ENCODE measurements at regions not wholly inside any gene's neighbourhood (a gene's known extent, or its start where the extent isn't known, plus 50 kb on each side); places are given as distances from the start of the nearest gene placed in this dataset.

DNA sequence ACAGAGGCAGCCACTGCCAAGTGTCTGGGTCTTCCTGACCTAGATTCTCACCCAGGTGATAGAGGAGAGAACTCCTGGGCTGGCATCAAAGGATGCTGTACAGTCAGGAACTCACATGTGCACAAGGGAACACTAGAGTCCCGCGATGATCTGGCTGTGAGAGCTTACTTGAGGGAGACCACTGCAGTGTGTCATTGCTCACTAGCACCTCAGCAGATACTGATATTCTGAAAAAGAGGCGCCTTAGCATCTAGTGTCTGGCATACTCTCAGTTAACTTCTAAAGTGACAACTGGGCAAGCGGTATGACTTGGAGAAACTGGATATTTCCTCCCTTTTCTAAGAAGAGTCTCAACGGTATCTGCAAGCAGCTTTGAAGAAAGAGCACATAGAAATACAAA is 189.9 kb downstream of the CMPK2 start:
- Mint-ChIP-seq H3K36me3 (ENCODE audit: low read depth) (no peaks in the 10 kb centered on the region), H3K27me3 (ENCODE audit: low read depth, poor library complexity) (no peaks in the 10 kb centered on the region), H3K4me3 (no peak overlapping the region), H3K9me3 (no peaks in the 10 kb centered on the region), H3K4me1 (peaks cover 22% of the 10 kb centered on the region), H3K27ac (no peak overlapping the region)
- no peak for DNase-seq
- TF ChIP-seq, protein P1, sequence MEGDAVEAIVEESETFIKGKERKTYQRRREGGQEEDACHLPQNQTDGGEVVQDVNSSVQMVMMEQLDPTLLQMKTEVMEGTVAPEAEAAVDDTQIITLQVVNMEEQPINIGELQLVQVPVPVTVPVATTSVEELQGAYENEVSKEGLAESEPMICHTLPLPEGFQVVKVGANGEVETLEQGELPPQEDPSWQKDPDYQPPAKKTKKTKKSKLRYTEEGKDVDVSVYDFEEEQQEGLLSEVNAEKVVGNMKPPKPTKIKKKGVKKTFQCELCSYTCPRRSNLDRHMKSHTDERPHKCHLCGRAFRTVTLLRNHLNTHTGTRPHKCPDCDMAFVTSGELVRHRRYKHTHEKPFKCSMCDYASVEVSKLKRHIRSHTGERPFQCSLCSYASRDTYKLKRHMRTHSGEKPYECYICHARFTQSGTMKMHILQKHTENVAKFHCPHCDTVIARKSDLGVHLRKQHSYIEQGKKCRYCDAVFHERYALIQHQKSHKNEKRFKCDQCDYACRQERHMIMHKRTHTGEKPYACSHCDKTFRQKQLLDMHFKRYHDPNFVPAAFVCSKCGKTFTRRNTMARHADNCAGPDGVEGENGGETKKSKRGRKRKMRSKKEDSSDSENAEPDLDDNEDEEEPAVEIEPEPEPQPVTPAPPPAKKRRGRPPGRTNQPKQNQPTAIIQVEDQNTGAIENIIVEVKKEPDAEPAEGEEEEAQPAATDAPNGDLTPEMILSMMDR (IDR thresholded peaks at IDR 0.05), result no peak

GRCh38 chr2:6676241-6676640 is 189.5 kb downstream of the CMPK2 start:
- no peak for DNase-seq
- H3K36me3 Mint-ChIP-seq (ENCODE audit: low read depth), result no peaks in the 10 kb centered on the region
- TF ChIP-seq, protein P1 (IDR thresholded peaks at IDR 0.05), result no peak
- H3K27me3 Mint-ChIP-seq (ENCODE audit: low read depth, poor library complexity), result no peaks in the 10 kb centered on the region
- H3K9me3 Mint-ChIP-seq, result no peaks in the 10 kb centered on the region
- H3K27ac Mint-ChIP-seq, result no peak overlapping the region
- H3K4me3 Mint-ChIP-seq, result no peak overlapping the region
- peaks cover 22% of the 10 kb centered on the region for H3K4me1 Mint-ChIP-seq

GRCh38 chr2:6676776-6677175 is 188.9 kb downstream of the CMPK2 start:
- H3K4me3 Mint-ChIP-seq, result no peak overlapping the region
- TF ChIP-seq, protein P1 (IDR thresholded peaks at IDR 0.05), result no peak

GRCh38 chr2:6679471-6679870 is 186.2 kb downstream of the CMPK2 start:
- no peak overlapping the region for H3K27ac Mint-ChIP-seq

More at GRCh38 chr2:6676776-6677175, 188.9 kb downstream of the CMPK2 start:
- Mint-ChIP-seq H3K27ac (no peak overlapping the region), H3K4me1 (peaks cover 22% of the 10 kb centered on the region), H3K36me3 (ENCODE audit: low read depth) (no peaks in the 10 kb centered on the region), H3K27me3 (ENCODE audit: low read depth, poor library complexity) (no peaks in the 10 kb centered on the region), H3K9me3 (no peaks in the 10 kb centered on the region)
- DNase-seq, result no peak

DNA sequence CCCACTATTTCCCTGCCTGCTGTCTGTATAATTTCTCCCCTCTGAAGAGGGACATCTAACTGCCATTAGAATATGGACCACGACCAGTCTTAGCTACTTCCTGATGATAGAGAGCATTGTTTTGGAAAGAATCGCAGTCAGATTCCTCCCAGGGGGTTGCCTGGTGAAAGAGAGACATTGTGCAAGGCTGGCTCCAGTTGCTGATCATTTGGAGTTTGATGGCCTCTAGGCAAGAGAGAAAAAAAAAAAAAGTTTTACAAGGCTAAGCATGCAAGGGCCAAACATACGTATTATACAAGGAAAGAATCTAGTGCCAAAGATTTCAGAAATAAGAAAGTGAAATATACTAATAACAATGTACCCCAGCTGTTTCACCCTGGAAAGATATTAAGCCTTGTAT is 182.2 kb downstream of the CMPK2 start:
- peaks cover 19% of the 10 kb centered on the region for H3K4me1 Mint-ChIP-seq
- TF ChIP-seq, protein P1 (IDR thresholded peaks at IDR 0.05), result no peak
- no peak overlapping the region for H3K27ac Mint-ChIP-seq
- no peak for DNase-seq
- no peak overlapping the region for H3K4me3 Mint-ChIP-seq
- no peaks in the 10 kb centered on the region for H3K36me3 Mint-ChIP-seq (ENCODE audit: low read depth)
- H3K27me3 Mint-ChIP-seq (ENCODE audit: low read depth, poor library complexity), result no peaks in the 10 kb centered on the region
- peaks cover 28% of the 10 kb centered on the region for H3K9me3 Mint-ChIP-seq

More at GRCh38 chr2:6679471-6679870, 186.2 kb downstream of the CMPK2 start:
- TF ChIP-seq, protein P1 (IDR thresholded peaks at IDR 0.05), result no peak
- peak; percentile 2 for DNase-seq
- Mint-ChIP-seq H3K4me1 (peaks cover 22% of the 10 kb centered on the region), H3K36me3 (ENCODE audit: low read depth) (no peaks in the 10 kb centered on the region), H3K4me3 (no peak overlapping the region), H3K27me3 (ENCODE audit: low read depth, poor library complexity) (no peaks in the 10 kb centered on the region), H3K9me3 (no peaks in the 10 kb centered on the region)

- no peak overlapping the region for H3K4me3 Mint-ChIP-seq
- H3K36me3 Mint-ChIP-seq (ENCODE audit: low read depth), result no peaks in the 10 kb centered on the region
- no peak for DNase-seq
- H3K9me3 Mint-ChIP-seq, result peaks cover 32% of the 10 kb centered on the region
- TF ChIP-seq, protein P1 (IDR thresholded peaks at IDR 0.05), result no peak
- H3K27me3 Mint-ChIP-seq (ENCODE audit: low read depth, poor library complexity), result no peaks in the 10 kb centered on the region
- H3K27ac Mint-ChIP-seq, result no peak overlapping the region
- no peaks in the 10 kb centered on the region for H3K4me1 Mint-ChIP-seq
Observed at GRCh38 chr2:6685447-6685846, 180.3 kb downstream of the CMPK2 start.
